Fibroblast of pulmonary artery (primary cell): ENCODE measurements at regions not wholly inside any gene's neighbourhood (a gene's known extent, or its start where the extent isn't known, plus 50 kb on each side); places are given as distances from the start of the nearest gene placed in this dataset.
"Not testable (repeated sequence)": the region's sequence is repeated elsewhere in the genome, so short reads cannot be mapped to it uniquely, and the experiment has no call there.

Experiments used
- DNase-seq: peaks from one replicate; pipeline ENCODE4 v3.0.0-alpha.2; 2010; ENCODE audit warnings: low read depth
- H3K4me3 ChIP-seq: replicated peaks from 2 replicates; pipeline ENCODE4 v1.5.1; 2011; ENCODE audit warnings: low read depth, mild to moderate bottlenecking, control low read depth, low read length, moderate library complexity
- TF ChIP-seq, protein P1 (sequence below): IDR thresholded peaks from 2 replicates; pipeline ENCODE4 v1.5.1; 2011; ENCODE audit warnings: mild to moderate bottlenecking, control low read depth, low read length, inconsistent platforms; ENCODE audit errors: missing control alignments

DNA sequence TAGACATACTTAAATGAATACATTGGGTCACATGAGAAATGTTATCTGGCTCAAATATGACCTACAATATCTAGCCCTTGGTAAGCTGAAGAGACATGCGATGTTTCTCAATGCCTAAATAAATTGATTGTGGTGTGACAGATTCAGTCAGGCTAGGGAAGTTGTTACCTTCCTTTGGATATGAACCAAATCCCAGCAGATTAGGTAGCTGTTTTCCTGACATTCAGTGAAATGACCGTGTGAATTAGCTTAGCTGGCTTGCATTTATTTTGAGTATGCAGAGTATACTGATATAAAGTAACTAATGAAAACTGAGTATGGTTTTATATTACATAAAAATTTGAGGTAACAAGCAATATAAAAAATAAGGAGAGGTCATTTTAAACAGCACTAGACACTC, 288.2 kb downstream of the GJA1 start:
- no peak for DNase-seq
- TF ChIP-seq, protein P1, sequence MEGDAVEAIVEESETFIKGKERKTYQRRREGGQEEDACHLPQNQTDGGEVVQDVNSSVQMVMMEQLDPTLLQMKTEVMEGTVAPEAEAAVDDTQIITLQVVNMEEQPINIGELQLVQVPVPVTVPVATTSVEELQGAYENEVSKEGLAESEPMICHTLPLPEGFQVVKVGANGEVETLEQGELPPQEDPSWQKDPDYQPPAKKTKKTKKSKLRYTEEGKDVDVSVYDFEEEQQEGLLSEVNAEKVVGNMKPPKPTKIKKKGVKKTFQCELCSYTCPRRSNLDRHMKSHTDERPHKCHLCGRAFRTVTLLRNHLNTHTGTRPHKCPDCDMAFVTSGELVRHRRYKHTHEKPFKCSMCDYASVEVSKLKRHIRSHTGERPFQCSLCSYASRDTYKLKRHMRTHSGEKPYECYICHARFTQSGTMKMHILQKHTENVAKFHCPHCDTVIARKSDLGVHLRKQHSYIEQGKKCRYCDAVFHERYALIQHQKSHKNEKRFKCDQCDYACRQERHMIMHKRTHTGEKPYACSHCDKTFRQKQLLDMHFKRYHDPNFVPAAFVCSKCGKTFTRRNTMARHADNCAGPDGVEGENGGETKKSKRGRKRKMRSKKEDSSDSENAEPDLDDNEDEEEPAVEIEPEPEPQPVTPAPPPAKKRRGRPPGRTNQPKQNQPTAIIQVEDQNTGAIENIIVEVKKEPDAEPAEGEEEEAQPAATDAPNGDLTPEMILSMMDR = no peak
- H3K4me3 ChIP-seq = no peak overlapping the region

DNA sequence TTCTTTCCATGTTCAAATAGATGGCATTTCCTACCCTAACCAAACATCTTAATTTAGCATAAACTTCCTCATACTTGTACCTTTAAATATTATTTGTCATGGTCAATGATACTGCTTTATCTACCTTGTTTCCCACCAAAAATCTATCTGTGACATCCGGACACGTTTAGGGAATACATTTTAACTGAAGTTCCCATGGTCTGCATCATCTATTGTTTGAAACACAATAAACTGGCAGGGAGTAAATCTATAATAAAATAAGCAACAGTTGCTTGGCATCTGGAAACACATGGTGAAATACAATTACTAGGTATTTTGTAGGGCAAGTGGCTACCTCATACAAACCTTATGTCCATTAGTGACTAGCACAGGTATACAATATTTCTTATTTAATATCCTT, 289.1 kb downstream of the GJA1 start:
- TF ChIP-seq, protein P1 = no peak
- no peak overlapping the region for H3K4me3 ChIP-seq
- no peak for DNase-seq

DNA sequence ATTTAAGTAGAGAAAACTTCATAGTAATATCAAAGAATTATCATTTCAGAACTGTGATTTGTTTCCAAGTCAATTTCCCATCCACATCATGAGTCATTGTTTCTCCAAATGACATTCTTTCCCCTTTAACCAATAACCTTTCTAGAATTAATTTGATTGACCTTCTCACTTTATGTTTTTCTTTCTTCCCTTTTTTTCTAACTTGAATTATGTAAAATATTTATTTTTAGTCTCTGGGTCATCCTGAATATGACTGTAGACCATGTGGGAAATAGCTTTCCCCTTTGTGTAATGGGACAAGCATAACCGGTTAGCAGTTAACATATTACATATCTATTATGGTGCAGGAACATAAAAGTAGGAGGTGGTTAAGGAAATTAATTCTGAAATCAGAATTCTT, 291.1 kb downstream of the GJA1 start:
- no peak overlapping the region for H3K4me3 ChIP-seq
- DNase-seq = peak; percentile 4
- TF ChIP-seq, protein P1 = no peak

DNA sequence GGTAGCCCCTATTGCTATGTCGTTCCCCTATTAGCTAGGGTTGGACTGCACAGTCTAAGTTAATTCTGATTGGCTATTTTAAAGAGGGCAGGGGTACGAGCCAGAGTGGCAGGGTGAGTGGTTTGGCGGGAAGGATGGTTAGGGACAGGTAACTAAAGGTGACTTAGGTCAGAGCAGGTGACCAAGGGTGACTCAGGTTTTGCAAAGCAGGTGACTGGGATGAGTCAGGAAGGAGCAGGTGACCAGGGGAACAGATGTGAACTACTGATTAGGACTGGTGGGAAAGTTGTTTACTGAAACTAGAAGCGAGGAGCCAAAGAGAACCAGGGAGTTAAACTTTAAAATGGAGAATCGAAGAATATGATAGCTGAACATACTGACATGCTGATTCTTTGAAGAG, 295.2 kb downstream of the GJA1 start:
- no peak overlapping the region for H3K4me3 ChIP-seq
- no peak for DNase-seq
- TF ChIP-seq, protein P1 = no peak

DNA sequence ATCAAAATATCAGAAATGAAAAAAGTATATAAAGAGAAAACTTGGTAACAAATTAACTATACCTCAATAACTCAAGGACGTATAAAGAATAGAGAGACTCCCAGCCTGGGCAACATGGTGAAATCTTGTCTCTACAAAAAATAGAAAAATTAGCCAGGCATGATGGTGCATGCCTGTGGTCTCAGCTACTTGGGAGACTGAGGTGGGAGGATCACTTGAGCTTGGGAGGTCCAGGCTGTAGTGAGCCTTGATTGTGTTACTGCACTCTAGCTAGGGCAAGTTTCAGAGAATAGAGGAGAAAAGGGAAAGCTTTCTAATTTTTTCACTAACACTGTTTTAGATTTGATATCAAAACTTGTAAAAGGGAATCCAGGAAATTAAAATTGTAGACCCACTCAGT, 295.9 kb downstream of the GJA1 start:
- no peak for DNase-seq

DNA sequence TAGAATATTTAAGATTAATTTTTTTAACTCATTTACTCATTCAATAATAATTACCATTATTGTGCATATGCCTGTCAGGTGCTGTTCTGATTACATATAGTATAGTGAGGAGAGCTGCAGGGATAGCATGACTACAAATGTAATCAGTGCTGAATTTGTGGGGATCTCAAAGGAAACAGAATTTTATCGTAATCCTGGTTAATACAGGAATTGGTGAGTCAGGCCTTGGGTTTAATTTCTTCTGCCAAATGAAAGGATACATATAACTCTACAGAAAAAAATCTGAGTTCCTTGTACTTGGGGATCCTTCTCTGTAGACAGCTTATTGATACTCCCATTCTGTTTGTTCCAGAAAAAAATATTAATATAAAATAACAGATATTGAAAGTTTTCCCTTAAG, 297.2 kb downstream of the GJA1 start:
- TF ChIP-seq, protein P1 = no peak
- peak; percentile 26 for DNase-seq
- H3K4me3 ChIP-seq = no peak overlapping the region

More for the DNA sequence above, 295.9 kb downstream of the GJA1 start:
- no peak overlapping the region for H3K4me3 ChIP-seq
- TF ChIP-seq, protein P1 = no peak

DNA sequence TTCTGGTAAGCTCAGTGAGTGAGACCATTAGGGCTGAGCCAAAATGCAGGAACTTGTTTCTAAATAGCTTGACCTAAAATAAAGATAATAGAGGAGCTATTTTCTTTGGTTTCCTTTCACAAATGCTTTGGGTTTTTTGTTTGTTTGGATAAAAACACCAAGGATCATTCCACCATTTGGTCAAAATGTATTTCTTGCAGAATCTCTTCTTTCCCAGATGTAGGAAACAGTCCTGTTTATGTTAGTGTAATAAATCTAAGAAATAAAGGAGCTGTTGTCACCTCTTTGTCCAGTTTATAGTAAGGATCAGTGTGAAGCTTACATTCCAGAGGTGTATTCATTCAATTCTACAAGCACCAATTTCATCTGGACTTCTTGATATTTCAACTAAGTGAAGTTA, 297.8 kb downstream of the GJA1 start:
- no peak for DNase-seq
- no peak overlapping the region for H3K4me3 ChIP-seq
- TF ChIP-seq, protein P1 = no peak

DNA sequence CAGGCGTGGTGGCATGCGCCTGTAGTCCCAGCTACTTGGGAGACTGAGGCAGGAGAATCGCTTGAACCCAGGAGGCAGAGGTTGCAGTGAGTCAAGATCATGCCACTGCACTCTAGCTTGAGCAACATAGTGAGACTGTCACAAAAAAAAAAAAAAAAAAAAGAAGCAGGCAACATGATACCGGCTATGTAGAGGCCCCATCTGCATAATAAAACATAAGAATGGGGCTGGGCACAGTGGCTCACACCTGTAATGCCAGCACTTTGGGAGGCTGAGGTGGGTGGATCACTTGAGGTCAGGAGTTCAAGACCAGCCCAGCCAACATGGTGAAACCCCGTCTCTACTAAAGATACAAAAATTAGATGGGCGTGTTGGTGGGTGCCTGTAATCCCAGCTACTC, 304.7 kb downstream of the GJA1 start:
- DNase-seq, H3K4me3 ChIP-seq: not testable (repeated sequence)
